ENCODE measurements at regions not wholly inside any gene's neighbourhood (a gene's known extent, or its start where the extent isn't known, plus 50 kb on each side); places are given as distances from the start of the nearest gene placed in this dataset.
"Not testable (repeated sequence)": the region's sequence is repeated elsewhere in the genome, so short reads cannot be mapped to it uniquely, and the experiment has no call there.

GRCh38 chr18:76604108-76604934, 109.3 kb upstream of the ZNF516 start:
- DNase-seq (ENCODE audit: low spot score) = no peak

DNA sequence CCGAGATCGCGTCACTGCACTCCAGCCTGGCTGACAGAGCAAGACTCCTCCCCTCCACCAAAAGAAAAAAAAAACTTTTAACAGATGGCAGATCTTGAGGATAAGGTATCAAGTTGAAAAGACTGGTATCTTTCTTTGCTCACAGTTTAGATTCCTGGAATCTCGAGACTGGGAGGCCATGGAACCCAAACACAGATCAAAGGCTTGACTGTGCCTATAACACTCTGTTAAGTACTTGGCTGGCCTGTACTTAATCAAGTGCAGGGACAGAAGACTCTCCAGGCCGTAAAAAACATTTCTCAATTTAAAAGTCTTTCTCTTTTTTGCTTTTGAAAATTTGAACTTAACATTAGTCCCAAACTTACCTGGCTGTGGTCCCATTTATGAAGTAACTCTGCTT, 107.1 kb upstream of the ZNF516 start:
- no peak for DNase-seq (ENCODE audit: low spot score)

DNA sequence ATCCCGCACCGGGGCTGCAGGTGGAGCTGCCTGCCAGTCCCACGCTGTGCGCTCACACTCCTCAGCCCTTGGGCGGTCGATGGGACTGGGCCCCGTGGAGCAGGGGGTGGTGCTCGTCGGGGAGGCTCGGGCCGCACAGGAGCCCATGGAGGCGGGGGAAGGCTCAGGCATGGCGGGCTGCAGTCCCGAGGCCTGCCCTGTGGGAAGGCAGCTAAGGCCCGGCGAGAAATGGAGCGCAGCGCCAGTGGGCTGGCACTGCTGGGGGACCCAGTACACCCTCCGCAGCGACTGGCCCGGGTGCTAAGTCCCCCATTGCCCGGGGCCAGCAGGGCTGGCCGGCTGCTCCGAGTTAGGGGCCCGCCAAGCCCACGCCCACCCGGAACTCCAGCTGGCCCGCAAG, 105.0 kb upstream of the ZNF516 start:
- not testable (repeated sequence) for DNase-seq (ENCODE audit: low spot score)

DNA sequence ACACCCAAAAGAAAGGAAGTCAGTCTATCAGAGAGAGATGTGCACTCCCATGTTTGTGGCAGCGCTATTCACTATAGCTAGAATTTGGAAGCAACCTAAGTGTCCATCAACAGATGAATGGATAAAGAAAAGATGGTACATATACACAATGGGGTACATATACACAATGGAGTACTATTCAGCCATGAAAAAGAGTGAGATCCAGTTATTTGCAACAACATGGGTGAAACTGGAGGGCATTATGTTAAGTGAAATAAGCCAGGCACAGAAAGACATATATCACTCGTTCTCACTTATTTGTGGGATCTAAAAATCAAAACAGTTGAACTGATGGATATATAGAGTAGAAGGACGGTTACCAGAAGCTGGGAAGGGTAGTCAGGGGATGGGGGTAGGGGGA, 99.9 kb upstream of the ZNF516 start:
- DNase-seq (ENCODE audit: low spot score) = no peak

DNA sequence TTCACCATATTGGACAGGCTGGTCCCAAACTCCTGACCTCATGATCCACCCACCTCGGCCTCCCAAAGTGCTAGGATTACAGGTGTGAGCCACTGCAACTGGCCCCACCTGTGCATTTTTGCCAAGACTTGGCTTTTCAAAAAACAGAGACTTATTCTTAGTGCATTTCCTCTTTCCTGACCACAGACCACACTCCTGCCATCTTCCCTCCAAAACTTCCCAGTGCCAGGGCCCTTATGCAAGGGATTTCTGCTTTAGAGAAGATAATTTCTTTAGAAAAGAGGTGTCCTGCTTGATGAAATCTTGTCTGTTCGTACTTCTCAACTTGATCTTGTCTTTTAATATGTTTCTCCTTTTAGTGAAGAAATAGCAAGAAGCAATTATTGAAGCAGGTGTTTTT, 98.8 kb upstream of the ZNF516 start:
- no peak for DNase-seq (ENCODE audit: low spot score)

DNA sequence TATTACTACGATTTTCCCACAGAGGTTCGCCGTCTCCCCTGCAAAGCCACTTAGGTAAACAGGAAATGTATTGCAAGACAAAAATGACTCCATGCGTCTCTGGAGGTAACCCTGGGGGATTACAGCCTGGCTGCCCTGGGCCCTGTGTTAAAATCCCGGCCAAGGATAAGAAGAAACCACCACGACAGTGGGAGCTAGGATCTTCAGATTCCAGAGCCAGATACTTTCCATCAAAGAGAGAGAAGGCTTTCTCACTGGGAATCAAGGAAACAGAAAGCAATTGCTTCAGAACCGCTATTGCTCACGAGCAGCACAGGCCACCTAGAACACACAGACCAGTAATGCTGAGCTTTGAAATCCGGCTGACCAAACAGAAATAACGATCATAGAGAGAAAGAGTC, 97.9 kb upstream of the ZNF516 start:
- no peak for DNase-seq (ENCODE audit: low spot score)

DNA sequence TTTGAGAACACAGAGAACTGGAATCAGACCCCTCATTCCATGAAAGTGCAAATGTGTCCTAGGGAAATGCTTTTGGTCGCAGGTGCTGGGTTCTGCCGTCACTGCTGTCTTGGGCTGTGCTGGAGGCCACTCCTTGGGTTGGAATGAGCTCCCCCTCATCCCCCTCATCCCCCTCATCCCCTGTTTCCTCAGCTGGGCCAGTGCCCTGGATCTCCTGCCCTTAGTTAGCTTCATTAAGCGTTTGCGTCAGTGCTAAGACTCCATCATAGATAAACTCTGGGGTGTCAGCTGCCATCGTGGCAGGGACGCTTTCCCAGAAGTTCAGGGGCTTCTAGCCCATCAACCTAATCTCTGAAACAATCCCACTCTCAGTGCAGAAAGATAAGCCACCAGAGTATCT, 97.1 kb upstream of the ZNF516 start:
- no peak for DNase-seq (ENCODE audit: low spot score)

- DNase-seq (ENCODE audit: low spot score) = no peak
Measured at GRCh38 chr18:76589866-76590265, 94.8 kb upstream of the ZNF516 start.

DNA sequence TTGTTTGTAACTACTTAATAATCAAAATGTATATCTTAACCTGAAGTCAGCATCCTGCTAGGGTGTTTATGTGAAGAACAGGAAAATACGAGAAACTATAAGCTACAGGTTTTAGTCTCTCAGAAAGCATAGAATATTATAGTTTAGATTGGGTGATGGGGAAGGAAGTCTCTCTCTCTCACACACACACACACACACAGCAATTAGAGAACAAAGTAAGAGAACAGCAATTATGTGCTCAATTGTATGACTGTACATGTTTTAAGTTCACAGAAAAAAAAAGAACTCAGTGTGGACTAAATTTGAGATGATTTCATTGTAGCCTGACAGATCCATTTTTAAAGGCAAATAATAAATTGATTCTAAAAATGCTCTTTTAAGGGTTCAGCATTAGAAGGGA, 94.3 kb upstream of the ZNF516 start:
- no peak for DNase-seq (ENCODE audit: low spot score)

DNA sequence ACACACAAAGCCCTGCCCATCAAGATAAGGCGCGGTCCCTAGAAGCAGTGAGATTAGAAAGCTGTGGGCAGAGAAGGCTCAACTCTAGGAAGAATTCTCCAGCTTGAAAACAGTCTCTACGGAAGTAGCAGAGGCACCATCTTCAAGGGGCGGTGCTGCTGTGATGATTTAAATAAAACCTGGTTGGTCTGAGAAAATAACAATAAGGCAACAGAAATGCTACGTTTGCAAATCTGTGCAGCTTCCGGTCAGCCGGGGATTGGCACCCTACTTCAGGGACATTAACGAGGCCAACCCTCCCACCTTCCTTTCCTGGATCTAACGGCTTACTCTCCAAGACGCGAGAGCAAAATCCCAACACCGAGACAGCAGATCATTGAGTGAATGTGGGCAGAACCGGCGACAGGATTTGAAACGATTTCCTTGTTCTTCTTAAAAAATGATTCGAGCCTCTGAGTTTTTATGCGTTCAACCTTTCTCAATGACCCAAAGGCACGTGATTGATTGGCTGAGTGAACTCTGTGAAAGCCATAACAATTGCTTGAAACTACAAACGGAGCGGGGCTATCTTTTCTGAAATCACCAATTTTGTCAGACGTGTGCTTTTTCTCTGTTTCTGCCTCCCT, 93.7 kb upstream of the ZNF516 start:
- DNase-seq (ENCODE audit: low spot score) = no peak

DNA sequence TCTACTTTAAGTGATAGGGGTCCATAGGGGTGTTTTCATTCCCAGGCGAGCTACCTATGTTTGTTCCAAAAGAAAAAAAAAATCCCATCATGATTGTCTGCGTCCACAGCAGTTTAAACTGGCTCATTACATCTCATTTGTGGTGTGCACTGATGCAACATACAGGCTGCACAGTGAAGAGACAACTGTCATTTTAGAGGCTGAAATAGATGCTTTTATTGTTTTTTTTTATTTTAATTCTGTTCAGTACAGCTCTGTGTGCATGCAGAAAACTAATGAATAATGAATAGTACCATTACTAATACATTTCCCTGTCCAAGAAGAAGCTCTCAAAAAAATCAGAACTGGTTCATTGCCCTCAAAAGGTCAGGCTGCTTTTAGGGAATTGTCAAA, 92.8 kb upstream of the ZNF516 start:
- no peak for DNase-seq (ENCODE audit: low spot score)

GRCh38 chr18:76587147-76587878, 92.3 kb upstream of the ZNF516 start:
- DNase-seq (ENCODE audit: low spot score) = no peak

- DNase-seq (ENCODE audit: low spot score) = no peak
Measured at GRCh38 chr18:76584414-76585310, 89.6 kb upstream of the ZNF516 start.

- DNase-seq (ENCODE audit: low spot score) = no peak
Measured at GRCh38 chr18:76581261-76581660, 86.2 kb upstream of the ZNF516 start.

GRCh38 chr18:76580288-76580962, 85.4 kb upstream of the ZNF516 start:
- no peak for DNase-seq (ENCODE audit: low spot score)

GRCh38 chr18:76579301-76579695, 84.3 kb upstream of the ZNF516 start:
- DNase-seq (ENCODE audit: low spot score) = no peak

DNA sequence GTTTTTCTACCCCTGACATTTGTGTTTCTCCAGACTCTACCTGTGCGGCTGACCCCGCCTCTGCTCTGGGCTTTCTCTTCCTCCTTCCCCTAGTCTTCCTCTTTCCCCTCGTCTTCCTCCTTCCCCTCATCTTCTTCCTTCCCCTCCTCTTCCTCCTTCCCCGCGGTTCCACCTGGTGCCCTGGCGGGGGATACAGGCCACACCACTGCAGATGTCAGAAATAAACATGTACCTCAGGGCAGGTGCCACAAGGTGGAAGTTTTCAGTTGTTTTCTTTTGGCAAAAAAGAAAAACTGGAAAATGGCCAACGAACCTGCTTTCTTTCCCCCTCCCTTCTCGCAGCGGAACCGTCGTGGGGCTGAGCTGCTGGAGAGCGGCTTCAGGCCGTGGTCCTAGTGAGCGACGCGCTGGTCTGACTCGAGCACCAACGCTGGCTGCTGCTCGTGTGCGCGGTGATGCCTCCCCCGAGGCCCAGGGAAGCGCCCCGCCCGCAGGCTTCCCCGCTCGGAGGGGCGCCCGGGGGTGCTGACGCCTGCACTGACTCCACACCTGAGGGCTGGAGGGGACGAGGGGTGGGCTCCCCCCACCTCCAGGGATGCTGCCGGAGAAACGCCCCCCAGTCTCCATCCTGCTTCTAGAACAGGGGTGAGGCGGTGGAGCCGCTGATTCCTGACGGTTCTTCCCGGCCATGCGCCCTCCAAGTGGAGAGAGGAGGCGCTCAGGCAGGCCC, 83.7 kb upstream of the ZNF516 start:
- no peak for DNase-seq (ENCODE audit: low spot score)

- no peak for DNase-seq (ENCODE audit: low spot score)
Measured at GRCh38 chr18:76573325-76574025, 78.4 kb upstream of the ZNF516 start.

DNA sequence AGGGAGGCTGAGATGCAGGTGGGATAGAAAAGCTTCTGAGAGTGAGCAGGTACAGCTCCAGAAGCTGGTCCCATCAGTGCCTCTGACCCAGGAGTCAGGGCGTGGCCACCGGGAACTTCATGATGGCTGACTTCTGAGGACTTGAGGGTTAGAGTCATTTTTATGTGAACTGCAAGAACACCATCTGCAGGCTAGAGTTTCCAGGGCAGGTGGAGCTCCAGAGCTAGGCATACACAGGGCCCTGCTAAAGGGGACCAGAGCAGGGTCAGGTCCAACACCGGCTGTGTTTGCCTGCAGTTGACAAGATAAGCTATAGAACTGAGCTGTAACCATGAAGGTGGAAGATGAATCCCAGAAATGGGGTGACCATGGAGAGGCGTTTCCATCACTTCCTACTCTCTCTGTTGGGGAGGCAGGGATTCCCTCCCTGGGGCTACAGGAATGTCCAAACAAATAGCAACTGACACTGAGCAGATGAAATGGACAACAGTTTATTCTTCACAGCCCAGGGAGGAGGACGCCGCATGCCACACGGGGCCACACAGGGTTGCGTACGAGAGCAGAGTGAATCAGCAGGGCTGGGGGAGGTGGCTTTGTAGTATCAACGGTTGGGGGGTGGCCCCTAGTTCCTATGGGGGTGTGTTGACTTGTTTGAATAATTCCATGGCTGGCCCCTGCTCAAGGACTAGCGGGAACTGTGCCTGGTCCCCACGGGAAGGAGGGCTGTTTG, 77.6 kb upstream of the ZNF516 start:
- no peak for DNase-seq (ENCODE audit: low spot score)

- DNase-seq (ENCODE audit: low spot score) = no peak
Measured at GRCh38 chr18:76571689-76572088, 76.6 kb upstream of the ZNF516 start.

Measured in LoVo (cell line).